ENCODE measurements at regions not wholly inside any gene's neighbourhood (a gene's known extent, or its start where the extent isn't known, plus 50 kb on each side); places are given as distances from the start of the nearest gene placed in this dataset.
A peak's percentile ranks its signal among the peaks of the same experiment; 100 is the strongest.

- Mint-ChIP-seq H3K4me1 (no peaks in the 10 kb centered on the region), H3K27ac (no peak overlapping the region), H3K4me3 (no peak overlapping the region), H3K27me3 (ENCODE audit: low read depth) (no peaks in the 10 kb centered on the region), H3K36me3 (ENCODE audit: low read depth) (no peaks in the 10 kb centered on the region), H3K9me3 (peaks cover 25% of the 10 kb centered on the region)
- TF ChIP-seq, protein P1, sequence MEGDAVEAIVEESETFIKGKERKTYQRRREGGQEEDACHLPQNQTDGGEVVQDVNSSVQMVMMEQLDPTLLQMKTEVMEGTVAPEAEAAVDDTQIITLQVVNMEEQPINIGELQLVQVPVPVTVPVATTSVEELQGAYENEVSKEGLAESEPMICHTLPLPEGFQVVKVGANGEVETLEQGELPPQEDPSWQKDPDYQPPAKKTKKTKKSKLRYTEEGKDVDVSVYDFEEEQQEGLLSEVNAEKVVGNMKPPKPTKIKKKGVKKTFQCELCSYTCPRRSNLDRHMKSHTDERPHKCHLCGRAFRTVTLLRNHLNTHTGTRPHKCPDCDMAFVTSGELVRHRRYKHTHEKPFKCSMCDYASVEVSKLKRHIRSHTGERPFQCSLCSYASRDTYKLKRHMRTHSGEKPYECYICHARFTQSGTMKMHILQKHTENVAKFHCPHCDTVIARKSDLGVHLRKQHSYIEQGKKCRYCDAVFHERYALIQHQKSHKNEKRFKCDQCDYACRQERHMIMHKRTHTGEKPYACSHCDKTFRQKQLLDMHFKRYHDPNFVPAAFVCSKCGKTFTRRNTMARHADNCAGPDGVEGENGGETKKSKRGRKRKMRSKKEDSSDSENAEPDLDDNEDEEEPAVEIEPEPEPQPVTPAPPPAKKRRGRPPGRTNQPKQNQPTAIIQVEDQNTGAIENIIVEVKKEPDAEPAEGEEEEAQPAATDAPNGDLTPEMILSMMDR (IDR thresholded peaks at IDR 0.05; ENCODE audit: unreplicated experiment in 3 of 3) = no peak
These were observed 1724.3 kb upstream of the C9orf72 start for GRCh38 chr9:29297592-29297991.

DNA sequence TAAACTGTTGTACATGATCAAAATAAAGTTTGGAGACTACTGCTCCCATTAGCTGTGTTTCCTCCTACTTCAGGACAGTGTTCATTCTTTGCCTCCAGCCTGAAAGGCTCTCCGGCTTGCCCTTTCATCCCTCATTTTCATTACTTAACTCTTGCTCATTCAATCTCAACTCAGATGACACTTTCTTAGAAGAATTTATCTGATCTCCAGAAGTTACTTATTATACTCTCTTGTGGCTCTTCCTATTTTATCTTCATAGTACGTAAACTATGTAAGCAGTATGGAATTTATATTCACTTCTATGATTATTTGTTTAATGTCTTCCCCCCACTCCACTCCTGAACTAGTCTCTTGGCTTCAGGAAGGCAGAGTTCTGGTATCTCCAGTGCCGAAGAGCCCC lies 1737.9 kb upstream of the C9orf72 start:
- Mint-ChIP-seq H3K27me3 (ENCODE audit: low read depth) (no peaks in the 10 kb centered on the region), H3K4me3 (no peak overlapping the region), H3K36me3 (ENCODE audit: low read depth) (no peaks in the 10 kb centered on the region), H3K27ac (no peak overlapping the region), H3K4me1 (no peaks in the 10 kb centered on the region), H3K9me3 (peaks cover 3% of the 10 kb centered on the region)
- TF ChIP-seq, protein P1 (IDR thresholded peaks at IDR 0.05; ENCODE audit: unreplicated experiment in 3 of 3) = no peak

DNA sequence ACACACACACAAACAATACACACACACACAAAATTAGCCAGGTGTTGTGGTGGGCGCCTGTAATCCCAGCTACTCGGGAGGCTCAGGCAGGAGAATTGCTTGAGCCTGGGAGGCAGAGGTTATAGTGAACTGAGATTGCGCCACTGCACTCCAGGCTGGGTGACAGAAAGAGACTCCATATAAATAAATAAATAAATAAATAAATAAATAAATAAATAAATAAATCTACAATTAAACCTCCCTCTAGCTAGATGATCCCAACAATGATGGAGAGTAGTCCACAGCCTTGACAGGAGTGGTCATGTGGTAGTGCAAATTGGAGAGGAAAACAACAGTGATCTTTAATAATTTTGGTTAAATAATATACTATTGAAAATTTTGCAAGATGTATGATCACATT lies 1739.0 kb upstream of the C9orf72 start:
- H3K27ac Mint-ChIP-seq = no peak overlapping the region
- no peaks in the 10 kb centered on the region for H3K36me3 Mint-ChIP-seq (ENCODE audit: low read depth)
- H3K4me3 Mint-ChIP-seq = no peak overlapping the region
- H3K4me1 Mint-ChIP-seq = no peaks in the 10 kb centered on the region
- peaks cover 3% of the 10 kb centered on the region for H3K9me3 Mint-ChIP-seq
- H3K27me3 Mint-ChIP-seq (ENCODE audit: low read depth) = peaks cover 4% of the 10 kb centered on the region
- TF ChIP-seq, protein P1 (IDR thresholded peaks at IDR 0.05; ENCODE audit: unreplicated experiment in 3 of 3) = no peak

- Mint-ChIP-seq H3K27me3 (ENCODE audit: low read depth) (peaks cover 4% of the 10 kb centered on the region), H3K4me3 (no peak overlapping the region), H3K9me3 (no peaks in the 10 kb centered on the region), H3K27ac (no peak overlapping the region), H3K36me3 (ENCODE audit: low read depth) (no peaks in the 10 kb centered on the region), H3K4me1 (peaks cover 1% of the 10 kb centered on the region)
- TF ChIP-seq, protein P1 (IDR thresholded peaks at IDR 0.05; ENCODE audit: unreplicated experiment in 3 of 3) = no peak
These were observed 1746.6 kb upstream of the C9orf72 start for GRCh38 chr9:29319736-29320513.

- Mint-ChIP-seq H3K27me3 (ENCODE audit: low read depth) (no peaks in the 10 kb centered on the region), H3K4me3 (no peak overlapping the region), H3K36me3 (ENCODE audit: low read depth) (no peaks in the 10 kb centered on the region), H3K4me1 (peaks cover 14% of the 10 kb centered on the region), H3K27ac (no peak overlapping the region), H3K9me3 (no peaks in the 10 kb centered on the region)
- TF ChIP-seq, protein P1 (IDR thresholded peaks at IDR 0.05; ENCODE audit: unreplicated experiment in 3 of 3) = no peak
These were observed 1749.0 kb upstream of the C9orf72 start for GRCh38 chr9:29322240-29322639.

- H3K27ac Mint-ChIP-seq = peak overlapping the region in 1 of 3 experiments; percentile 51
- H3K27me3 Mint-ChIP-seq (ENCODE audit: low read depth) = no peaks in the 10 kb centered on the region
- TF ChIP-seq, protein P1 (IDR thresholded peaks at IDR 0.05; ENCODE audit: unreplicated experiment in 3 of 3) = no peak
- no peak overlapping the region for H3K4me3 Mint-ChIP-seq
- no peaks in the 10 kb centered on the region for H3K36me3 Mint-ChIP-seq (ENCODE audit: low read depth)
- peaks cover 14% of the 10 kb centered on the region for H3K4me1 Mint-ChIP-seq
- H3K9me3 Mint-ChIP-seq = no peaks in the 10 kb centered on the region
These were observed 1752.6 kb upstream of the C9orf72 start for GRCh38 chr9:29325894-29326293.
